GM21576 (cell line): ENCODE measurements at regions not wholly inside any gene's neighbourhood (a gene's known extent, or its start where the extent isn't known, plus 50 kb on each side); places are given as distances from the start of the nearest gene placed in this dataset.
A peak's percentile ranks its signal among the peaks of the same experiment; 100 is the strongest.
"Not testable (repeated sequence)": the region's sequence is repeated elsewhere in the genome, so short reads cannot be mapped to it uniquely, and the experiment has no call there.

ENCODE experiments used
- ATAC-seq: cut with Tn5 transposase; IDR thresholded peaks from one replicate; pipeline ENCODE4 v1.9.1; 2021; ENCODE audit warnings: mild to moderate bottlenecking, moderate library complexity; ENCODE audit not compliant: unreplicated experiment

- no peak for ATAC-seq
Observed at GRCh38 chr2:116917196-116917595, 897.3 kb upstream of the DDX18 start.

GRCh38 chr2:116918574-116918973, 895.9 kb upstream of the DDX18 start:
- ATAC-seq: no peak

GRCh38 chr2:116922414-116922813, 892.1 kb upstream of the DDX18 start:
- ATAC-seq: no peak

GRCh38 chr2:116924509-116924908, 890.0 kb upstream of the DDX18 start:
- ATAC-seq: no peak

- no peak for ATAC-seq
Observed at GRCh38 chr2:116935097-116935814, 879.2 kb upstream of the DDX18 start.

- ATAC-seq: no peak
Observed at GRCh38 chr2:116948258-116948657, 866.2 kb upstream of the DDX18 start.

GRCh38 chr2:116949249-116949648, 865.2 kb upstream of the DDX18 start:
- ATAC-seq: no peak

GRCh38 chr2:116952254-116952653, 862.2 kb upstream of the DDX18 start:
- ATAC-seq: no peak

GRCh38 chr2:116955646-116956045, 858.8 kb upstream of the DDX18 start:
- ATAC-seq: no peak

GRCh38 chr2:116975608-116976007, 838.9 kb upstream of the DDX18 start:
- no peak for ATAC-seq

GRCh38 chr2:116979916-116980764, 834.4 kb upstream of the DDX18 start:
- no peak for ATAC-seq

GRCh38 chr2:116987447-116987846, 827.0 kb upstream of the DDX18 start:
- no peak for ATAC-seq

GRCh38 chr2:116988303-116988702, 826.2 kb upstream of the DDX18 start:
- ATAC-seq: no peak

GRCh38 chr2:117019357-117019756, 795.1 kb upstream of the DDX18 start:
- ATAC-seq: no peak

- no peak for ATAC-seq
Observed at GRCh38 chr2:117027646-117028045, 786.8 kb upstream of the DDX18 start.

GRCh38 chr2:117028708-117029107, 785.8 kb upstream of the DDX18 start:
- ATAC-seq: not testable (repeated sequence)

GRCh38 chr2:117055499-117056375, 758.8 kb upstream of the DDX18 start:
- ATAC-seq: no peak

- ATAC-seq: no peak
Observed at GRCh38 chr2:117056376-117056748, 758.1 kb upstream of the DDX18 start.

GRCh38 chr2:117057016-117057415, 757.5 kb upstream of the DDX18 start:
- no peak for ATAC-seq

GRCh38 chr2:117058366-117058765, 756.1 kb upstream of the DDX18 start:
- ATAC-seq: peak; percentile 91

- no peak for ATAC-seq
Observed at GRCh38 chr2:117064021-117064420, 750.5 kb upstream of the DDX18 start.
